ENCODE measurements at regions not wholly inside any gene's neighbourhood (a gene's known extent, or its start where the extent isn't known, plus 50 kb on each side); places are given as distances from the start of the nearest gene placed in this dataset.
"Not testable (repeated sequence)": the region's sequence is repeated elsewhere in the genome, so short reads cannot be mapped to it uniquely, and the experiment has no call there.

- DNase-seq (ENCODE audit: low spot score), result no peak
Observed at GRCh38 chr6:131336596-131336995, 201.3 kb downstream of the AKAP7 start.

GRCh38 chr6:131346896-131347295 lies 211.6 kb downstream of the AKAP7 start:
- DNase-seq (ENCODE audit: low spot score), result not testable (repeated sequence)

GRCh38 chr6:131348572-131348971 lies 213.3 kb downstream of the AKAP7 start:
- no peak for DNase-seq (ENCODE audit: low spot score)

- DNase-seq (ENCODE audit: low spot score), result no peak
Observed at GRCh38 chr6:131349199-131349598, 213.9 kb downstream of the AKAP7 start.

GRCh38 chr6:131353106-131353505 lies 217.8 kb downstream of the AKAP7 start:
- no peak for DNase-seq (ENCODE audit: low spot score)

GRCh38 chr6:131353876-131354275 lies 218.6 kb downstream of the AKAP7 start:
- DNase-seq (ENCODE audit: low spot score), result no peak

- no peak for DNase-seq (ENCODE audit: low spot score)
Observed at GRCh38 chr6:131354356-131354755, 218.7 kb upstream of the ARG1 start.

GRCh38 chr6:131356161-131356560 lies 216.9 kb upstream of the ARG1 start:
- no peak for DNase-seq (ENCODE audit: low spot score)

- DNase-seq (ENCODE audit: low spot score), result no peak
Observed at GRCh38 chr6:131357501-131357900, 215.5 kb upstream of the ARG1 start.

GRCh38 chr6:131362070-131362469 lies 211.0 kb upstream of the ARG1 start:
- DNase-seq (ENCODE audit: low spot score), result no peak

- DNase-seq (ENCODE audit: low spot score), result no peak
Observed at GRCh38 chr6:131362696-131363095, 210.3 kb upstream of the ARG1 start.

- DNase-seq (ENCODE audit: low spot score), result no peak
Observed at GRCh38 chr6:131363947-131364834, 208.8 kb upstream of the ARG1 start.

GRCh38 chr6:131366223-131366622 lies 206.8 kb upstream of the ARG1 start:
- no peak for DNase-seq (ENCODE audit: low spot score)

- no peak for DNase-seq (ENCODE audit: low spot score)
Observed at GRCh38 chr6:131367206-131367873, 205.7 kb upstream of the ARG1 start.

GRCh38 chr6:131368198-131368911 lies 204.7 kb upstream of the ARG1 start:
- no peak for DNase-seq (ENCODE audit: low spot score)

- no peak for DNase-seq (ENCODE audit: low spot score)
Observed at GRCh38 chr6:131372535-131372934, 200.5 kb upstream of the ARG1 start.

- no peak for DNase-seq (ENCODE audit: low spot score)
Observed at GRCh38 chr6:131377112-131377705, 195.8 kb upstream of the ARG1 start.

- DNase-seq (ENCODE audit: low spot score), result no peak
Observed at GRCh38 chr6:131378874-131379273, 194.2 kb upstream of the ARG1 start.

GRCh38 chr6:131379948-131380347 lies 193.1 kb upstream of the ARG1 start:
- DNase-seq (ENCODE audit: low spot score), result no peak

GRCh38 chr6:131381052-131381708 lies 191.8 kb upstream of the ARG1 start:
- DNase-seq (ENCODE audit: low spot score), result no peak

- no peak for DNase-seq (ENCODE audit: low spot score)
Observed at GRCh38 chr6:131381709-131382093, 191.3 kb upstream of the ARG1 start.

GRCh38 chr6:131382631-131383030 lies 190.4 kb upstream of the ARG1 start:
- no peak for DNase-seq (ENCODE audit: low spot score)

Measured in CD4-positive, alpha-beta T cell treated with Interleukin-6 at 100 ng/mL for 8 hours (primary cell).